PC-3 (cell line): ENCODE measurements at regions not wholly inside any gene's neighbourhood (a gene's known extent, or its start where the extent isn't known, plus 50 kb on each side); places are given as distances from the start of the nearest gene placed in this dataset.

ENCODE experiments used
- ATAC-seq: fragments of 200-7000 bp; cut with Tn5 transposase; 2 replicates; pipeline ENCODE4 v1.9.1; 2020; ENCODE audit warnings: mild to moderate bottlenecking, moderate library complexity
- BruUV-seq: library from RNA; stranded (reverse); fragments of 400-500 nt; replicated peaks from 2 replicates; lab custom pipeline; 2021; lab: Mats Ljungman, UMichigan
- CTCF ChIA-PET: fragments of 300-600 bp; sonication (Branson Sonifier 250); formaldehyde crosslinking; loops from one replicate; lab custom pipeline; 2022; ENCODE audit warnings: antibody characterized with exemption; lab: Charles Lee
- POLR2A ChIA-PET: fragments of 300-600 bp; sonication (Branson Sonifier 250); formaldehyde crosslinking; loops from one replicate; lab custom pipeline; 2022; ENCODE audit warnings: antibody characterized with exemption; ENCODE audit not compliant: unreplicated experiment; lab: Charles Lee
- DNase-seq: peaks from one replicate; pipeline ENCODE4 v3.0.0-alpha.2; 2015
- H2AFZ ChIP-seq: fragments of 300-600 bp; sonication (generic); 2 replicates; pipeline ENCODE4 v1.6.0; 2016; ENCODE audit warnings: antibody characterized with exemption, low read length
- H3F3A ChIP-seq: fragments of 300-600 bp; sonication (generic); one replicate; pipeline ENCODE4 v1.6.0; 2017; ENCODE audit warnings: antibody characterized with exemption, low read length, control low read depth, mild to moderate bottlenecking; ENCODE audit not compliant: unreplicated experiment
- H3K27ac ChIP-seq: fragments of 300-600 bp; sonication (generic); 2 replicates; pipeline ENCODE4 v1.5.1; 2016; ENCODE audit warnings: mild to moderate bottlenecking, low read length
- H3K27me3 ChIP-seq: fragments of 300-600 bp; sonication (generic); 2 replicates; pipeline ENCODE4 v1.6.1; 2016; ENCODE audit warnings: low read length, mixed read lengths
- H3K36me3 ChIP-seq: fragments of 300-600 bp; sonication (generic); 2 replicates; pipeline ENCODE4 v1.6.1; 2016; ENCODE audit warnings: low read depth, mixed run types, low read length, mixed read lengths
- H3K4me1 ChIP-seq: fragments of 300-600 bp; sonication (generic); 2 replicates; pipeline ENCODE4 v1.5.1; 2016; ENCODE audit warnings: low read length; ENCODE audit not compliant: insufficient read depth
- H3K4me2 ChIP-seq: fragments of 300-600 bp; sonication (generic); 2 replicates; pipeline ENCODE4 v1.6.0; 2016; ENCODE audit warnings: low read length
- H3K4me3 ChIP-seq: fragments of 300-600 bp; sonication (generic); 2 replicates; pipeline ENCODE4 v1.5.1; 2016; ENCODE audit warnings: mild to moderate bottlenecking, low read length, mixed read lengths
- H3K79me2 ChIP-seq: fragments of 300-600 bp; sonication (generic); 2 replicates; pipeline ENCODE4 v1.6.1; 2017; ENCODE audit warnings: low read length, mixed read lengths
- H3K9ac ChIP-seq: fragments of 300-600 bp; sonication (generic); 2 replicates; pipeline ENCODE4 v1.6.0; 2016; ENCODE audit warnings: mild to moderate bottlenecking, low read length
- H3K9me2 ChIP-seq: fragments of 300-600 bp; sonication (generic); replicated peaks from 2 replicates; pipeline ENCODE4 v1.6.1; 2016; ENCODE audit warnings: mixed run types, low read length, mixed read lengths
- H3K9me3 ChIP-seq: fragments of 300-600 bp; sonication (generic); 2 replicates; pipeline ENCODE4 v1.6.1; 2016; ENCODE audit warnings: low read length, mixed read lengths
- H4K20me1 ChIP-seq: fragments of 300-600 bp; sonication (generic); 2 replicates; pipeline ENCODE4 v1.6.1; 2016; ENCODE audit warnings: low read length, mixed read lengths
- EZH2 ChIP-seq: fragments of 300-600 bp; sonication (generic); IDR thresholded peaks from one replicate; pipeline ENCODE4 v1.6.1; 2017; ENCODE audit warnings: antibody characterized with exemption, mild to moderate bottlenecking, low read length; ENCODE audit not compliant: unreplicated experiment
- EZH2phosphoT487 ChIP-seq: fragments of 300-600 bp; sonication (generic); IDR thresholded peaks from 2 replicates; pipeline ENCODE4 v1.6.1; 2018; ENCODE audit warnings: mild to moderate bottlenecking, antibody characterized with exemption, low read length, borderline replicate concordance
- intact Hi-C: fragments of 100-400 bp; cut with micrococcal nuclease; formaldehyde crosslinking; loops from 2 replicates; pipeline ENCODE4 v1.9.0; 2023
- TF ChIP-seq, protein P1 (sequence below): fragments of 300-600 bp; sonication (generic); conservative IDR thresholded peaks from 2 replicates; pipeline ENCODE4 v1.5.1; 2017; ENCODE audit warnings: antibody characterized with exemption, low read depth, mild to moderate bottlenecking, low read length

GRCh38 chr2:16259010-16259409 lies 318.7 kb downstream of the MYCN start:
- H3K36me3 ChIP-seq: no peaks in the 10 kb centered on the region

GRCh38 chr2:16258350-16258749 lies 318.0 kb downstream of the MYCN start:
- H3K36me3 ChIP-seq: no peaks in the 10 kb centered on the region
- DNase-seq (no peak), ATAC-seq (no peak)
- no peak overlapping the region for H3K4me3 ChIP-seq
- no TSS peak for BruUV-seq
- no peak overlapping the region for H3K9ac ChIP-seq
- H3K79me2 ChIP-seq: no peaks in the 10 kb centered on the region
- H3K4me2 ChIP-seq: no peak overlapping the region
- no peaks in the 10 kb centered on the region for H3K4me1 ChIP-seq
- H3K27me3 ChIP-seq: 0 out of 2 replicates have a peak, but pooled peaks cover 5% of the 10 kb centered on the region
- TF ChIP-seq, protein P1, sequence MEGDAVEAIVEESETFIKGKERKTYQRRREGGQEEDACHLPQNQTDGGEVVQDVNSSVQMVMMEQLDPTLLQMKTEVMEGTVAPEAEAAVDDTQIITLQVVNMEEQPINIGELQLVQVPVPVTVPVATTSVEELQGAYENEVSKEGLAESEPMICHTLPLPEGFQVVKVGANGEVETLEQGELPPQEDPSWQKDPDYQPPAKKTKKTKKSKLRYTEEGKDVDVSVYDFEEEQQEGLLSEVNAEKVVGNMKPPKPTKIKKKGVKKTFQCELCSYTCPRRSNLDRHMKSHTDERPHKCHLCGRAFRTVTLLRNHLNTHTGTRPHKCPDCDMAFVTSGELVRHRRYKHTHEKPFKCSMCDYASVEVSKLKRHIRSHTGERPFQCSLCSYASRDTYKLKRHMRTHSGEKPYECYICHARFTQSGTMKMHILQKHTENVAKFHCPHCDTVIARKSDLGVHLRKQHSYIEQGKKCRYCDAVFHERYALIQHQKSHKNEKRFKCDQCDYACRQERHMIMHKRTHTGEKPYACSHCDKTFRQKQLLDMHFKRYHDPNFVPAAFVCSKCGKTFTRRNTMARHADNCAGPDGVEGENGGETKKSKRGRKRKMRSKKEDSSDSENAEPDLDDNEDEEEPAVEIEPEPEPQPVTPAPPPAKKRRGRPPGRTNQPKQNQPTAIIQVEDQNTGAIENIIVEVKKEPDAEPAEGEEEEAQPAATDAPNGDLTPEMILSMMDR: no peak
- TF ChIP-seq EZH2phosphoT487 (no peak), EZH2 (no peak)
- 0 out of 2 replicates have a peak, but pooled peaks cover 5% of the 10 kb centered on the region for H3K9me3 ChIP-seq
- H3F3A ChIP-seq: no peaks in the 10 kb centered on the region
- H3K27ac ChIP-seq: no peak overlapping the region
- no peak overlapping the region for H2AFZ ChIP-seq
- H4K20me1 ChIP-seq: no peaks in the 10 kb centered on the region
- CTCF ChIA-PET: no interaction called here
- intact Hi-C loops: no loop called here
- no peaks in the 10 kb centered on the region for H3K9me2 ChIP-seq
- POLR2A ChIA-PET: no interaction called here

More at GRCh38 chr2:16259010-16259409, 318.7 kb downstream of the MYCN start:
- Histone ChIP-seq H3K79me2 (no peaks in the 10 kb centered on the region), H3K4me2 (no peak overlapping the region), H3F3A (no peaks in the 10 kb centered on the region), H3K27ac (no peak overlapping the region), H3K9me2 (no peaks in the 10 kb centered on the region), H3K27me3 (0 out of 2 replicates have a peak, but pooled peaks cover 5% of the 10 kb centered on the region), H3K4me3 (no peak overlapping the region), H3K4me1 (no peaks in the 10 kb centered on the region), H3K9ac (no peak overlapping the region), H2AFZ (no peak overlapping the region), H3K9me3 (0 out of 2 replicates have a peak, but pooled peaks cover 5% of the 10 kb centered on the region), H4K20me1 (no peaks in the 10 kb centered on the region)
- DNase-seq: no peak
- intact Hi-C loops: no loop called here
- TF ChIP-seq, protein P1: no peak
- TF ChIP-seq EZH2 (no peak), EZH2phosphoT487 (no peak)
- ChIA-PET CTCF (no interaction called here), POLR2A (no interaction called here)
- no peak for ATAC-seq
- no TSS peak for BruUV-seq

DNA sequence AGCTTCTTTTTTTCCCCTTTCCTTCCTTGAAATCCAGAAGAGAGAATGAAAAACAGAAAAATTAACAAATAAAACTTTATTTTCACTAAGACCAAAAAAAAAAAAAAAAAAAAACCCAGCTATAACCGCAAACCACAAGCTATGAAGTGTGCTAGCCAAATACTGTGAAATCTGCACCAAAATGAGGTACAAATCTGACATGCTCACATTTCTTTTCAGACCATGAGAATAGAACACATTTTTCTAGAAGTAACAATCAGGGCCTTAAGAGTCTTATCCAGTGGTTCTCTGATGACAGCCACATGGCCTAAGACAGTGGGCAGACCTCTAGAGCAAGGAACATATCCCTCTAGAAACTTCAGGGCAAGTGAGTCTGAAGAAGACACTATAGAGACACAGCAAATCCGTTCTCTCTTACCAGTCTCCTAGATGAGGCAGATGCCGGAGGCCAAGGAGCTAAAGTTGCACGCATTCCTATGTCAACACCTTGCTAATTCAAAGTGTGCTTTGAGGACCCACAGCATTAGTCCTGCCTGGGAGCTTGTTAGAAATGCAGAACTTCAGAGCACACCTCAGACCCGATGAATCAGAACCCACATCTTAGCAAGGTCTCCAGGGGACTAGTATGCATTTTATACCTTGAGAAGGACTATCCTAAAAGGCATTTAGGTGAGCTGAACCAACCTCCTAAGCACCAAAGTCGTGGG lies 317.1 kb downstream of the MYCN start:
- Histone ChIP-seq H3K9me3 (0 out of 2 replicates have a peak, but pooled peaks cover 5% of the 10 kb centered on the region), H2AFZ (no peak overlapping the region), H3K9ac (no peak overlapping the region), H3K36me3 (no peaks in the 10 kb centered on the region), H4K20me1 (no peaks in the 10 kb centered on the region), H3K27ac (no peak overlapping the region), H3K27me3 (no peaks in the 10 kb centered on the region), H3K79me2 (no peaks in the 10 kb centered on the region), H3K4me2 (no peak overlapping the region), H3K9me2 (no peaks in the 10 kb centered on the region), H3F3A (no peaks in the 10 kb centered on the region), H3K4me3 (no peak overlapping the region), H3K4me1 (no peaks in the 10 kb centered on the region)
- POLR2A ChIA-PET: no interaction called here
- CTCF ChIA-PET: no interaction called here
- BruUV-seq: no TSS peak
- intact Hi-C loops: no loop called here
- no peak for TF ChIP-seq EZH2
- TF ChIP-seq, protein P1: no peak
- no peak for TF ChIP-seq EZH2phosphoT487
- ATAC-seq (no peak), DNase-seq (no peak)
